ENCODE measurements at regions not wholly inside any gene's neighbourhood (a gene's known extent, or its start where the extent isn't known, plus 50 kb on each side); places are given as distances from the start of the nearest gene placed in this dataset.

- Histone ChIP-seq H3K4me3 (ENCODE audit: low read length) (no peak overlapping the region), H3K4me1 (ENCODE audit: control insufficient read depth, insufficient read depth, low read length) (no peaks in the 10 kb centered on the region), H3K27ac (ENCODE audit: low read length) (no peak overlapping the region), H3K9me3 (ENCODE audit: control insufficient read depth, low read length) (no peaks in the 10 kb centered on the region), H3K27me3 (ENCODE audit: control insufficient read depth, insufficient read depth) (no peaks in the 10 kb centered on the region)
- DNase-seq, result no peak
- intact Hi-C loops (cut with DNase I), result no loop called here
- WGBS, result 86% methylated on average over 6 of the region's 6 CpGs
- ATAC-seq, result no peak
These were observed 478.7 kb downstream of the INHBA start for GRCh38 chr7:41224063-41224763.

- Histone ChIP-seq H3K27ac (ENCODE audit: low read length) (no peak overlapping the region), H3K4me3 (ENCODE audit: low read length) (no peak overlapping the region), H3K9me3 (ENCODE audit: control insufficient read depth, low read length) (no peaks in the 10 kb centered on the region), H3K27me3 (ENCODE audit: control insufficient read depth, insufficient read depth) (no peaks in the 10 kb centered on the region), H3K4me1 (ENCODE audit: control insufficient read depth, insufficient read depth, low read length) (no peaks in the 10 kb centered on the region)
- ATAC-seq (no peak), DNase-seq (no peak)
- WGBS, result 88% methylated on average over 3 of the region's 3 CpGs
- intact Hi-C loops (cut with DNase I), result no loop called here
These were observed 480.1 kb downstream of the INHBA start for GRCh38 chr7:41222746-41223145.

GRCh38 chr7:41220266-41220665 lies 482.6 kb downstream of the INHBA start:
- Histone ChIP-seq H3K9me3 (ENCODE audit: control insufficient read depth, low read length) (no peaks in the 10 kb centered on the region), H3K27ac (ENCODE audit: low read length) (no peak overlapping the region), H3K4me1 (ENCODE audit: control insufficient read depth, insufficient read depth, low read length) (no peaks in the 10 kb centered on the region), H3K27me3 (ENCODE audit: control insufficient read depth, insufficient read depth) (no peaks in the 10 kb centered on the region), H3K4me3 (ENCODE audit: low read length) (no peak overlapping the region)
- intact Hi-C loops (cut with DNase I), result no loop called here
- DNase-seq (no peak), ATAC-seq (no peak)
- 56% methylated on average over 1 of the region's 1 CpG for WGBS

- intact Hi-C loops (cut with DNase I), result no loop called here
- H3K4me3 ChIP-seq (ENCODE audit: low read length), result no peak overlapping the region
- H3K27ac ChIP-seq (ENCODE audit: low read length), result no peak overlapping the region
- WGBS, result 41% methylated on average over 2 of the region's 2 CpGs
- ATAC-seq (no peak), DNase-seq (no peak)
- H3K27me3 ChIP-seq (ENCODE audit: control insufficient read depth, insufficient read depth), result no peaks in the 10 kb centered on the region
- no peaks in the 10 kb centered on the region for H3K9me3 ChIP-seq (ENCODE audit: control insufficient read depth, low read length)
- H3K4me1 ChIP-seq (ENCODE audit: control insufficient read depth, insufficient read depth, low read length), result no peaks in the 10 kb centered on the region
These were observed 483.6 kb downstream of the INHBA start for GRCh38 chr7:41219276-41219675.

- WGBS, result 87% methylated on average over 3 of the region's 3 CpGs
- no peaks in the 10 kb centered on the region for H3K9me3 ChIP-seq (ENCODE audit: control insufficient read depth, low read length)
- no peaks in the 10 kb centered on the region for H3K27me3 ChIP-seq (ENCODE audit: control insufficient read depth, insufficient read depth)
- H3K4me1 ChIP-seq (ENCODE audit: control insufficient read depth, insufficient read depth, low read length), result no peaks in the 10 kb centered on the region
- no peak overlapping the region for H3K27ac ChIP-seq (ENCODE audit: low read length)
- DNase-seq (no peak), ATAC-seq (no peak)
- intact Hi-C loops (cut with DNase I), result no loop called here
- H3K4me3 ChIP-seq (ENCODE audit: low read length), result no peak overlapping the region
These were observed 485.6 kb downstream of the INHBA start for GRCh38 chr7:41217306-41217705.

GRCh38 chr7:41207141-41207540 lies 495.7 kb downstream of the INHBA start:
- Histone ChIP-seq H3K9me3 (ENCODE audit: control insufficient read depth, low read length) (no peaks in the 10 kb centered on the region), H3K4me3 (ENCODE audit: low read length) (no peak overlapping the region), H3K27ac (ENCODE audit: low read length) (no peak overlapping the region), H3K27me3 (ENCODE audit: control insufficient read depth, insufficient read depth) (no peaks in the 10 kb centered on the region), H3K4me1 (ENCODE audit: control insufficient read depth, insufficient read depth, low read length) (no peaks in the 10 kb centered on the region)
- intact Hi-C loops (cut with DNase I), result no loop called here
- ATAC-seq, result no peak
- peak in 1 of 3 donors; percentile 28 for DNase-seq
- whole genome bisulfite sequencing, result 71% methylated on average over 9 of the region's 9 CpGs

GRCh38 chr7:41206267-41206666 lies 496.6 kb downstream of the INHBA start:
- no peak overlapping the region for H3K4me3 ChIP-seq (ENCODE audit: low read length)
- no peak overlapping the region for H3K27ac ChIP-seq (ENCODE audit: low read length)
- intact Hi-C loops (cut with DNase I), result no loop called here
- 72% methylated on average over 2 of the region's 2 CpGs for WGBS
- H3K4me1 ChIP-seq (ENCODE audit: control insufficient read depth, insufficient read depth, low read length), result no peaks in the 10 kb centered on the region
- no peaks in the 10 kb centered on the region for H3K9me3 ChIP-seq (ENCODE audit: control insufficient read depth, low read length)
- DNase-seq (no peak), ATAC-seq (no peak)
- no peaks in the 10 kb centered on the region for H3K27me3 ChIP-seq (ENCODE audit: control insufficient read depth, insufficient read depth)

GRCh38 chr7:41205600-41205999 lies 497.3 kb downstream of the INHBA start:
- Histone ChIP-seq H3K4me1 (ENCODE audit: control insufficient read depth, insufficient read depth, low read length) (no peaks in the 10 kb centered on the region), H3K27me3 (ENCODE audit: control insufficient read depth, insufficient read depth) (no peaks in the 10 kb centered on the region), H3K4me3 (ENCODE audit: low read length) (no peak overlapping the region), H3K9me3 (ENCODE audit: control insufficient read depth, low read length) (no peaks in the 10 kb centered on the region), H3K27ac (ENCODE audit: low read length) (no peak overlapping the region)
- no peak for ATAC-seq
- WGBS, result 75% methylated on average over 2 of the region's 2 CpGs
- intact Hi-C loops (cut with DNase I), result no loop called here
- DNase-seq, result no peak

- H3K27me3 ChIP-seq (ENCODE audit: control insufficient read depth, insufficient read depth), result no peaks in the 10 kb centered on the region
- ATAC-seq (no peak), DNase-seq (no peak)
- no peak overlapping the region for H3K27ac ChIP-seq (ENCODE audit: low read length)
- H3K4me3 ChIP-seq (ENCODE audit: low read length), result no peak overlapping the region
- intact Hi-C loops (cut with DNase I), result no loop called here
- H3K9me3 ChIP-seq (ENCODE audit: control insufficient read depth, low read length), result no peaks in the 10 kb centered on the region
- 74% methylated on average over 2 of the region's 2 CpGs for WGBS
- H3K4me1 ChIP-seq (ENCODE audit: control insufficient read depth, insufficient read depth, low read length), result no peaks in the 10 kb centered on the region
These were observed 499.3 kb downstream of the INHBA start for GRCh38 chr7:41203542-41203941.

- no peak for ATAC-seq
- intact Hi-C loops (cut with DNase I), result no loop called here
- no peak overlapping the region for H3K4me3 ChIP-seq (ENCODE audit: low read length)
- H3K27ac ChIP-seq (ENCODE audit: low read length), result no peak overlapping the region
- WGBS, result 93% methylated on average over 3 of the region's 3 CpGs
- no peaks in the 10 kb centered on the region for H3K27me3 ChIP-seq (ENCODE audit: control insufficient read depth, insufficient read depth)
- H3K4me1 ChIP-seq (ENCODE audit: control insufficient read depth, insufficient read depth, low read length), result no peaks in the 10 kb centered on the region
- DNase-seq, result no peak
- no peaks in the 10 kb centered on the region for H3K9me3 ChIP-seq (ENCODE audit: control insufficient read depth, low read length)
These were observed 501.9 kb downstream of the INHBA start for GRCh38 chr7:41201021-41201420.

- H3K4me1 ChIP-seq (ENCODE audit: control insufficient read depth, insufficient read depth, low read length), result no peaks in the 10 kb centered on the region
- H3K27ac ChIP-seq (ENCODE audit: low read length), result no peak overlapping the region
- DNase-seq (no peak), ATAC-seq (no peak)
- no peak overlapping the region for H3K4me3 ChIP-seq (ENCODE audit: low read length)
- H3K9me3 ChIP-seq (ENCODE audit: control insufficient read depth, low read length), result no peaks in the 10 kb centered on the region
- 79% methylated on average over 3 of the region's 3 CpGs for WGBS
- H3K27me3 ChIP-seq (ENCODE audit: control insufficient read depth, insufficient read depth), result no peaks in the 10 kb centered on the region
- intact Hi-C loops (cut with DNase I), result no loop called here
These were observed 503.8 kb downstream of the INHBA start for GRCh38 chr7:41199136-41199535.

GRCh38 chr7:41198502-41198901 lies 504.4 kb downstream of the INHBA start:
- no peak overlapping the region for H3K4me3 ChIP-seq (ENCODE audit: low read length)
- no peaks in the 10 kb centered on the region for H3K9me3 ChIP-seq (ENCODE audit: control insufficient read depth, low read length)
- H3K27ac ChIP-seq (ENCODE audit: low read length), result no peak overlapping the region
- H3K27me3 ChIP-seq (ENCODE audit: control insufficient read depth, insufficient read depth), result no peaks in the 10 kb centered on the region
- intact Hi-C loops (cut with DNase I), result no loop called here
- ATAC-seq (no peak), DNase-seq (no peak)
- no peaks in the 10 kb centered on the region for H3K4me1 ChIP-seq (ENCODE audit: control insufficient read depth, insufficient read depth, low read length)

Data from right cardiac atrium (tissue), 5 donors.